ENCODE measurements at regions not wholly inside any gene's neighbourhood (a gene's known extent, or its start where the extent isn't known, plus 50 kb on each side); places are given as distances from the start of the nearest gene placed in this dataset.

GRCh38 chr5:167943343-167943742 lies 348.1 kb upstream of the WWC1 start:
- Mint-ChIP-seq H3K9me3 (no peaks in the 10 kb centered on the region), H3K4me3 (no peak overlapping the region), H3K36me3 (no peaks in the 10 kb centered on the region), H3K27me3 (no peaks in the 10 kb centered on the region), H3K4me1 (peaks cover 1% of the 10 kb centered on the region), H3K27ac (no peak overlapping the region)
- DNase-seq = no peak

GRCh38 chr5:167944121-167944852 lies 347.2 kb upstream of the WWC1 start:
- H3K27ac Mint-ChIP-seq = no peak overlapping the region
- H3K27me3 Mint-ChIP-seq = no peaks in the 10 kb centered on the region
- no peaks in the 10 kb centered on the region for H3K4me1 Mint-ChIP-seq
- no peaks in the 10 kb centered on the region for H3K36me3 Mint-ChIP-seq
- H3K4me3 Mint-ChIP-seq = no peak overlapping the region
- DNase-seq = no peak
- no peaks in the 10 kb centered on the region for H3K9me3 Mint-ChIP-seq

DNA sequence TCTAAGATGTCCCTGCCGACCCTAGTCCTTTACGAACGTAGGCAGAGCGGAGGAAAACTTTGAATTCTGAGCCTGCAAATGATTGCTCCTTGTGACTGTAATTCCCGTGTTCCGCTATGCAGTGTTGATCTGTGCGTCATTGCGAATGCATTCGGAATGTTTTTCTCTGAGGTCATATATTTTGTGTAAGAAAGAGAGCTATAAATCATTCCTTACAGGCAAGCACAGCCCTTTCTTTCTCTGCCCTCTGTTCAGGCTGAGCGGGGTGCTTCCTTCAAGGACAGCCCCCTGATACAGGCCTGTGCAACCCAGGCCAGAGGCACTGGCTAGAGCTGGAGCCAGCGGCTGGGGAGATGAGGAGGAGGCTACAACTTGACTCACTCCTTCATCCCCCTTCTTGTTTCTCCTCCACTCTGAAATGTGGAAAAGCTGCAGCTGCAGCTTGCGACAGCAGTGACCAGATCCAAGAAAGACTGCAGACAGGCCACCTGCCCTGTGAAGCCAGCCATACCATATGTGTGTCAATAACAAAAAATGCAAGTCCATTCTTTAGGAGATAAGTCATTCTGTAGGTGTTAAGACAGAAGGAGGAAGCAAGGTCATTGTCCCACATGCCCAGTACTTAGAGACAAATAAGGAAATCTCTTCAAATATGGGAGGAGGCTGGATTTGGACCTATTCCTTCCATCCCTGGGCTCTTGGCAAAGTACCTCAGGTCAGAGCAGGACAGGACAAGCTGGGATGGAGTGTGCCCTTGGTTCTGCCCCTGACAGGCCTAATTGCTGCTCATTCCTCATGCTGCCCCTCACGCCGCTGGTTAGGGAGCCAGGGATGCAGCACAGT lies 345.7 kb upstream of the WWC1 start:
- Mint-ChIP-seq H3K4me3 (no peak overlapping the region), H3K27ac (no peak overlapping the region), H3K36me3 (no peaks in the 10 kb centered on the region), H3K27me3 (no peaks in the 10 kb centered on the region), H3K9me3 (no peaks in the 10 kb centered on the region), H3K4me1 (no peaks in the 10 kb centered on the region)
- DNase-seq = no peak

DNA sequence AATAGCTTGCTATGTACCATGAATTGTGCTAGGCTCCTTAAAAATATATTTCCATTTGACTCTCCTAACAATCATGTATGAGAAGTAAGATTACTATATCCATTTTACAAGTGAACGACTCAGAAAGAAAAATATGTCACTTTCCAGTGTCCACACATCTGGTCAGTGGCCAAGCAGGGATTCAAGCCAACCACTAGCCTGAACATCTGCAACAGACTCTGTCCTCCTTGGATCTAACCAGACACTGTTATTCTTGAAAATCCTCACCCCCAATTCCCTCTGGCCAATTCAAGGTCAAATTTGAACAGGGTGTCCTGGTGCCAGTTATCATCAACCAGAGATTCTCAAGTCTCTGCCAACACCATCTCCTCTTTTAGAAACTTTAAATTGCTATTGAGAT lies 344.1 kb upstream of the WWC1 start:
- H3K9me3 Mint-ChIP-seq = no peaks in the 10 kb centered on the region
- no peak overlapping the region for H3K4me3 Mint-ChIP-seq
- DNase-seq = no peak
- H3K27ac Mint-ChIP-seq = no peak overlapping the region
- no peaks in the 10 kb centered on the region for H3K36me3 Mint-ChIP-seq
- no peaks in the 10 kb centered on the region for H3K4me1 Mint-ChIP-seq
- H3K27me3 Mint-ChIP-seq = no peaks in the 10 kb centered on the region

DNA sequence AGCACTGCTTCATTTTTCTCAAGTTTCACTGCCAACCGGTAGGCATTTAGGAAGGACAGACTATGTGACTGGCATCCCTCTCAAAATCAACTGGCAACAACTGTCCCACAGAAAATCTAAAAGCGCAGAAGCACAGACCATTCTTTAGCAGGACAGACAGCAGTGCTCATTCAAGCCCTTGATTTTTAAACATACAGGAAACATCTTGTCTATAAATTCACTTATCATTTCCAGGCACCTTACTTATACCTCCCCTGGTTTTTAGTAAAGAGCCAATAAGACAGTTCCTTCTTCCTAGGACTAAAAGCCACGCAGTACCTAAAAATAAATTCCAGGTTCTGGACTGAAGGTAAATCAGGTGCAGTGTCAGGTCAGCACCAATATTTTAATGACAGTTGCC lies 343.2 kb upstream of the WWC1 start:
- DNase-seq = no peak
- H3K4me1 Mint-ChIP-seq = no peaks in the 10 kb centered on the region
- H3K27ac Mint-ChIP-seq = no peak overlapping the region
- H3K36me3 Mint-ChIP-seq = no peaks in the 10 kb centered on the region
- no peak overlapping the region for H3K4me3 Mint-ChIP-seq
- H3K27me3 Mint-ChIP-seq = no peaks in the 10 kb centered on the region
- no peaks in the 10 kb centered on the region for H3K9me3 Mint-ChIP-seq

DNA sequence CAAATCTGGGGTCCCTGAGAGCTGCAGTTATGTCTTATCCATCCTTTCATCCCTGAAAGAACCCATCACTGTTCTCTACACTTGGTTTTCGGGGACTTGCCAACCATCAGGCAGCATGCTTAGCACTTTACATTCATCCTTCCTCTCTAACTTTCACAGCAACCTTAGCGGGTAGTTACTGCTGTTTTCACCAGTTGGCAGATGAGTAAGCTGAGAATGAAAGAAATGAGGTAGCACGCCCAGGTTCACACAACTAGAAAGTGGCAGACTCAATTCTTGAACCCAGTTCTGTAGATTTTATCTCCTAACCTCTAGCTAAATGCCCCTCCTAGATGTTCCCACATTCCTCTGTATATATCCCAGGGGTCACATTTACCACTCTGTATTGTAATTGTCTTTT lies 342.0 kb upstream of the WWC1 start:
- no peaks in the 10 kb centered on the region for H3K4me1 Mint-ChIP-seq
- DNase-seq = no peak
- no peaks in the 10 kb centered on the region for H3K36me3 Mint-ChIP-seq
- H3K9me3 Mint-ChIP-seq = no peaks in the 10 kb centered on the region
- H3K27me3 Mint-ChIP-seq = no peaks in the 10 kb centered on the region
- no peak overlapping the region for H3K4me3 Mint-ChIP-seq
- no peak overlapping the region for H3K27ac Mint-ChIP-seq

DNA sequence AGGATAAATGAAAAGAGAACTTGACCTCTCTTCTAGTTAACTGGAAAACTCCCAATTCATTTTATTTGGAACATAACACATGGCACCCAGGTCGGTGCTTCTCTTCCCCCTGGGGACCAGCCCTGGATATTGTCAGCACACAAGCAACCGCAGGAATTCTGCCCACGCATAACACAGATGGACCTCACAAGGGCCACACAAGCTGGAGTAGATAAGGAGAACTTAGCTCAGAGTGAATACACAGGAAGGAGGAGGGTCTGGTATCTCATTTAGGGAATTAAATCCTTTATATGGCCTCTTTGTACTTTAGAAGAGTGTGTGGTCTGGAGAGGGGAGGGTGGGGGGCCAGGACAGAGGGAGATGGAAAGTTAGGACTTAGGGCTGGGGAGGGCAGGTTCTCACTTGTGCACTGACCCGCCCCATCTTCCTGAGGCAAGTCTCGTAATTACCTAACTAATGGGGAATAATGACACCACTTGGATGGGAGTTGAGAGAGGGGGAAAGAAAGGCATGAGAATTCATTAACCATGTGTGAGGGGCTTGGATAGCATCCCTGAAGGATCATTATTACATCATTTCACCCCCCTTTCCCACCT lies 341.2 kb upstream of the WWC1 start:
- H3K4me1 Mint-ChIP-seq = no peaks in the 10 kb centered on the region
- H3K9me3 Mint-ChIP-seq = no peaks in the 10 kb centered on the region
- no peak overlapping the region for H3K4me3 Mint-ChIP-seq
- no peak for DNase-seq
- no peaks in the 10 kb centered on the region for H3K36me3 Mint-ChIP-seq
- no peak overlapping the region for H3K27ac Mint-ChIP-seq
- H3K27me3 Mint-ChIP-seq = no peaks in the 10 kb centered on the region

DNA sequence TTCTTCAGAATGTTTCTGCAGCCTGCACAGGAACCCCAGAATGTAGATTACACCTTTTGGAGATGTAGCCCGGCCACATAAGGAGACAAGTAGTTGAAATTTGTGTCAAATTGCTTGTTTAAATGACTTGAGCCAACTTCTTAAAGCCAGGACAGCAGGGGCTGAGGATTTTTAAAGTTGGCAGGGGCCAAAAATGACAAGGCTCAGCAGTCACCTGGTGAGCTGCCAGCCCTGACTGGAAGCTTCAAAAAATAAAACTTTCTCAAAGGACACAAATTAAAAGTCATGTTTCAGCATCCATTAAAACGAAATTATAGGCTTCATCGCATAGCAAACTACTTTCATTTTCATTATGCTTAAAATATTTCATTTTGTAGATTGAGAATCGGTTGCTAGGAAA lies 340.3 kb upstream of the WWC1 start:
- DNase-seq = no peak
- Mint-ChIP-seq H3K4me1 (no peaks in the 10 kb centered on the region), H3K27ac (no peak overlapping the region), H3K9me3 (no peaks in the 10 kb centered on the region), H3K36me3 (no peaks in the 10 kb centered on the region), H3K4me3 (no peak overlapping the region), H3K27me3 (no peaks in the 10 kb centered on the region)

- no peaks in the 10 kb centered on the region for H3K4me1 Mint-ChIP-seq
- no peak overlapping the region for H3K27ac Mint-ChIP-seq
- no peak for DNase-seq
- H3K9me3 Mint-ChIP-seq = no peaks in the 10 kb centered on the region
- no peaks in the 10 kb centered on the region for H3K27me3 Mint-ChIP-seq
- no peaks in the 10 kb centered on the region for H3K36me3 Mint-ChIP-seq
- H3K4me3 Mint-ChIP-seq = no peak overlapping the region
Measured at GRCh38 chr5:167952278-167952995, 339.0 kb upstream of the WWC1 start.

GRCh38 chr5:167953151-167953798 lies 338.2 kb upstream of the WWC1 start:
- no peaks in the 10 kb centered on the region for H3K36me3 Mint-ChIP-seq
- H3K27ac Mint-ChIP-seq = no peak overlapping the region
- no peak for DNase-seq
- H3K4me3 Mint-ChIP-seq = no peak overlapping the region
- H3K27me3 Mint-ChIP-seq = no peaks in the 10 kb centered on the region
- peaks cover 6% of the 10 kb centered on the region for H3K9me3 Mint-ChIP-seq
- H3K4me1 Mint-ChIP-seq = no peaks in the 10 kb centered on the region

DNA sequence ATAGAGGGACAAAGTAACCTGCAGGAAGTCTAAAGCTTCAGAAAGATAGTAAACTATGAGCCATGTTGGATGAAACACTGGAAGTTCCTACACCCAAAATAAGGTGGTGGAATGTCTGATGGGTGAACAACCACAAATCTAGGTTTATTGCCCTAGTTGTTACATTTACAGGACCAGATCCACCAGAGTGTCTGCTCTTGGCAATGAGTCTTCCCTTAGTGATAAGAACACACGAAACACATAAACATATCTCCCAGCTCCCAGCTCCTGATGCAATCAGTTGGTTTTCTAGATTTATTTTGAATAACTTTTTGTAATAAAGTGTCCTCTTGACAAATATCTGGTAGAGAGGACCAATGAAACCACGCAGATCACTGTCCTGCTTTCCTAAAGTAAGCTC lies 329.7 kb upstream of the WWC1 start:
- no peak overlapping the region for H3K27ac Mint-ChIP-seq
- H3K4me3 Mint-ChIP-seq = no peak overlapping the region
- DNase-seq = no peak
- peaks cover 13% of the 10 kb centered on the region for H3K9me3 Mint-ChIP-seq
- no peaks in the 10 kb centered on the region for H3K4me1 Mint-ChIP-seq
- peaks cover 3% of the 10 kb centered on the region for H3K27me3 Mint-ChIP-seq
- H3K36me3 Mint-ChIP-seq = peaks cover 2% of the 10 kb centered on the region

GRCh38 chr5:167964529-167964928 lies 326.9 kb upstream of the WWC1 start:
- Mint-ChIP-seq H3K9me3 (no peaks in the 10 kb centered on the region), H3K27me3 (peaks cover 3% of the 10 kb centered on the region), H3K4me3 (no peak overlapping the region), H3K27ac (no peak overlapping the region), H3K4me1 (no peaks in the 10 kb centered on the region), H3K36me3 (no peaks in the 10 kb centered on the region)
- DNase-seq = no peak

DNA sequence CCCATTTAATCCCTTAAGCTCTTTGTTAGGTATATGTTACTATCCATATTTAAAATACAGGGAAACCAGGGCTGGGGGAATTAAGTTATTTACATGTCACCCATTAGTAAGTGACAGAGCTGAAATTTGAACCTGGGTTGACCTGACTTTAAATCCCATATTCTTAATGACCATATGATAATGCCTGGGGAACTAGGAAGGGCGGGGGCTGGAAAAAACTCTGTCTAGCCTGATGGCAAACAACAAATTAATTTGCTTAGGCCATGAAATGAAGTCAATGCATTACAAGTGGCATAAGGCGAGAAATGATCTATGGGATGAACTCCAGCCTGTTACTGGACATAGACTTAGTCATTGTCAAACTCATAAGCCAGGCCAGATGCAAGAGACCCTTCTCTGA lies 325.7 kb upstream of the WWC1 start:
- peaks cover 3% of the 10 kb centered on the region for H3K27me3 Mint-ChIP-seq
- no peak for DNase-seq
- H3K27ac Mint-ChIP-seq = no peak overlapping the region
- no peaks in the 10 kb centered on the region for H3K4me1 Mint-ChIP-seq
- H3K4me3 Mint-ChIP-seq = no peak overlapping the region
- no peaks in the 10 kb centered on the region for H3K9me3 Mint-ChIP-seq
- no peaks in the 10 kb centered on the region for H3K36me3 Mint-ChIP-seq

- H3K4me3 Mint-ChIP-seq = no peak overlapping the region
- H3K27me3 Mint-ChIP-seq = peaks cover 4% of the 10 kb centered on the region
- DNase-seq = no peak
- no peak overlapping the region for H3K27ac Mint-ChIP-seq
- no peaks in the 10 kb centered on the region for H3K4me1 Mint-ChIP-seq
- no peaks in the 10 kb centered on the region for H3K36me3 Mint-ChIP-seq
- H3K9me3 Mint-ChIP-seq = no peaks in the 10 kb centered on the region
Measured at GRCh38 chr5:167966979-167967378, 324.5 kb upstream of the WWC1 start.

All from activated naive CD8-positive, alpha-beta T cell treated with anti-CD3 and anti-CD28 coated beads for 36 hours (primary cell).